HuH-7.5 (cell line): ENCODE measurements at regions not wholly inside any gene's neighbourhood (a gene's known extent, or its start where the extent isn't known, plus 50 kb on each side); places are given as distances from the start of the nearest gene placed in this dataset.
A peak's percentile ranks its signal among the peaks of the same experiment; 100 is the strongest.

Experiments used
- DNase-seq: peaks from one replicate; pipeline ENCODE4 v3.0.0; 2011; ENCODE audit warnings: low spot score

- DNase-seq = no peak
These were observed 686.2 kb downstream of the ADGRL2 start for GRCh38 chr1:82486969-82487368.

GRCh38 chr1:82486468-82486867, 685.7 kb downstream of the ADGRL2 start:
- no peak for DNase-seq

- DNase-seq = no peak
These were observed 685.0 kb downstream of the ADGRL2 start for GRCh38 chr1:82485591-82486369.

- no peak for DNase-seq
These were observed 682.4 kb downstream of the ADGRL2 start for GRCh38 chr1:82483146-82483545.

GRCh38 chr1:82478916-82479315, 678.2 kb downstream of the ADGRL2 start:
- DNase-seq = no peak

GRCh38 chr1:82472489-82473131, 671.9 kb downstream of the ADGRL2 start:
- DNase-seq = no peak

- no peak for DNase-seq
These were observed 666.2 kb downstream of the ADGRL2 start for GRCh38 chr1:82466891-82467290.

GRCh38 chr1:82466416-82466815, 665.7 kb downstream of the ADGRL2 start:
- DNase-seq = no peak

GRCh38 chr1:82465024-82465423, 664.3 kb downstream of the ADGRL2 start:
- DNase-seq = no peak

GRCh38 chr1:82464362-82465001, 663.7 kb downstream of the ADGRL2 start:
- DNase-seq = peak; percentile 13

GRCh38 chr1:82463951-82464350, 663.2 kb downstream of the ADGRL2 start:
- no peak for DNase-seq

- DNase-seq = no peak
These were observed 661.6 kb downstream of the ADGRL2 start for GRCh38 chr1:82462366-82462765.

- DNase-seq = no peak
These were observed 654.6 kb downstream of the ADGRL2 start for GRCh38 chr1:82455342-82455741.

GRCh38 chr1:82454431-82454830, 653.7 kb downstream of the ADGRL2 start:
- DNase-seq = no peak

GRCh38 chr1:82453511-82454185, 652.9 kb downstream of the ADGRL2 start:
- no peak for DNase-seq

GRCh38 chr1:82452096-82452495, 651.4 kb downstream of the ADGRL2 start:
- no peak for DNase-seq

GRCh38 chr1:82451191-82451590, 650.5 kb downstream of the ADGRL2 start:
- no peak for DNase-seq

GRCh38 chr1:82449506-82450057, 648.8 kb downstream of the ADGRL2 start:
- DNase-seq = no peak

- DNase-seq = no peak
These were observed 646.2 kb downstream of the ADGRL2 start for GRCh38 chr1:82446955-82447354.

- no peak for DNase-seq
These were observed 645.5 kb downstream of the ADGRL2 start for GRCh38 chr1:82446236-82446635.

GRCh38 chr1:82445827-82446226, 645.1 kb downstream of the ADGRL2 start:
- no peak for DNase-seq

GRCh38 chr1:82445132-82445531, 644.4 kb downstream of the ADGRL2 start:
- no peak for DNase-seq
